GM12865 (cell line): ENCODE measurements at regions not wholly inside any gene's neighbourhood (a gene's known extent, or its start where the extent isn't known, plus 50 kb on each side); places are given as distances from the start of the nearest gene placed in this dataset.

Source experiments
- DNase-seq: peaks from one replicate; pipeline ENCODE4 v3.0.0; 2010; ENCODE audit warnings: low read depth
- H3K4me3 ChIP-seq: 2 replicates; pipeline ENCODE4 v1.5.1; 2011; ENCODE audit warnings: mild to moderate bottlenecking, low read depth, low read length, control low read depth
- CTCF ChIP-seq: IDR thresholded peaks from 2 replicates; pipeline ENCODE4 v1.5.1; 2011; ENCODE audit warnings: low read length, control low read depth, low read depth, inconsistent platforms; ENCODE audit not compliant: insufficient read depth; ENCODE audit errors: missing control alignments

- peak; percentile 41 for TF ChIP-seq CTCF
- peak; percentile 69 for DNase-seq
- no peak overlapping the region for H3K4me3 ChIP-seq
Observed at GRCh38 chr14:97584528-97584927, 787.3 kb downstream of the VRK1 start.

GRCh38 chr14:97592341-97592980 is 795.3 kb downstream of the VRK1 start:
- no peak for TF ChIP-seq CTCF
- peak; percentile 25 for DNase-seq
- no peak overlapping the region for H3K4me3 ChIP-seq

GRCh38 chr14:97594306-97594705 is 797.1 kb downstream of the VRK1 start:
- DNase-seq: no peak
- no peak for TF ChIP-seq CTCF
- H3K4me3 ChIP-seq: no peak overlapping the region

GRCh38 chr14:97602438-97603117 is 805.4 kb downstream of the VRK1 start:
- TF ChIP-seq CTCF: no peak
- no peak overlapping the region for H3K4me3 ChIP-seq
- peak; percentile 68 for DNase-seq

GRCh38 chr14:97603201-97603600 is 806.0 kb downstream of the VRK1 start:
- peak; percentile 35 for DNase-seq
- no peak for TF ChIP-seq CTCF
- no peak overlapping the region for H3K4me3 ChIP-seq

GRCh38 chr14:97604731-97605130 is 807.5 kb downstream of the VRK1 start:
- no peak for DNase-seq
- no peak for TF ChIP-seq CTCF
- no peak overlapping the region for H3K4me3 ChIP-seq

- no peak for DNase-seq
- H3K4me3 ChIP-seq: no peak overlapping the region
- no peak for TF ChIP-seq CTCF
Observed at GRCh38 chr14:97618401-97618800, 821.2 kb downstream of the VRK1 start.
